Omental fat pad (tissue), 3 donors: ENCODE measurements at regions not wholly inside any gene's neighbourhood (a gene's known extent, or its start where the extent isn't known, plus 50 kb on each side); places are given as distances from the start of the nearest gene placed in this dataset.

Experiments used
- ATAC-seq: fragments of 150-250 bp; one replicate; pipeline ENCODE4 v1.9.1; 2016; ENCODE audit warnings: mild to moderate bottlenecking, moderate library complexity; ENCODE audit not compliant: low FRiP score
- DNase-seq: peaks from one replicate; pipeline ENCODE4 v3.0.0-alpha.2; 2019; ENCODE audit warnings: low spot score
- CTCF ChIP-seq, 3 donors: fragments of 450-650 bp; IDR thresholded peaks; one replicate each; pipeline ENCODE4 v1.5.1; 2016 to 2017; ENCODE audit warnings: antibody characterized with exemption in 3 of 3, mild to moderate bottlenecking in 3 of 3, moderate library complexity in 2 of 3

GRCh38 chr20:63096681-63097335, 90.0 kb upstream of the BHLHE23 start:
- DNase-seq (peak; percentile 13), ATAC-seq (no peak)
- no peak for TF ChIP-seq CTCF (IDR thresholded peaks at IDR 0.05)

GRCh38 chr20:63095718-63096654, 89.2 kb upstream of the BHLHE23 start:
- DNase-seq (peak; percentile 7), ATAC-seq (no peak)
- TF ChIP-seq CTCF (IDR thresholded peaks at IDR 0.05), result no peak

- TF ChIP-seq CTCF (IDR thresholded peaks at IDR 0.05), result no peak
- DNase-seq, result no peak
- no peak for ATAC-seq
Measured at GRCh38 chr20:63094767-63095499, 88.2 kb upstream of the BHLHE23 start.

GRCh38 chr20:63093966-63094766, 87.4 kb upstream of the BHLHE23 start:
- ATAC-seq (no peak), DNase-seq (no peak)

GRCh38 chr20:63092660-63093215, 86.0 kb upstream of the BHLHE23 start:
- no peak for TF ChIP-seq CTCF (IDR thresholded peaks at IDR 0.05)
- no peak for ATAC-seq
- DNase-seq, result no peak

More at GRCh38 chr20:63093966-63094766, 87.4 kb upstream of the BHLHE23 start:
- no peak for TF ChIP-seq CTCF (IDR thresholded peaks at IDR 0.05)
